ENCODE measurements at regions not wholly inside any gene's neighbourhood (a gene's known extent, or its start where the extent isn't known, plus 50 kb on each side); places are given as distances from the start of the nearest gene placed in this dataset.

DNA sequence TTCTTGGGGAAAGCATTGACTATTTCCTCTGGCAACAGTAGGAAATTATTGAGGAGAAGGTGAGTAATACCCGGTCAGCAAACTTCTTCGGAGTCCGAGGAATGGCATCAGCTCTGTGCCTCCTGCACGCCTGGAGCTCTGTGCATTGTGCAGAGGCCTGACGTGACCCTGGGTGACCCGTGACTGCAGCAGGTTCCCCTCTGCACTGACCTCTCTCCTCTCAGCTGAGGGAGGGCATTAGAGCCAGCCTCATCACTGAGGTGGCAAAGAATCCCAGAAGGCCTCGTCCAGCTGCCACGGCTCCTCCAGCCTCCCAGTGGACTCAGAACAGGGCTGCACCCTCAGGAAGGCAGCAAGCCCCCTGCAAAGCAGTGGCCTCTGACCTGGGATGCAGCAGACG, 502.9 kb downstream of the CD83 start:
- no peak overlapping the region for H3K4me3 ChIP-seq (ENCODE audit: low read depth, low read length)
- DNase-seq (ENCODE audit: low read depth, low spot score), result no peak
- in situ Hi-C loops (cut with HindIII; ENCODE audit: low sequenced_read_pairs), result no loop called here
- TF ChIP-seq, protein P1, sequence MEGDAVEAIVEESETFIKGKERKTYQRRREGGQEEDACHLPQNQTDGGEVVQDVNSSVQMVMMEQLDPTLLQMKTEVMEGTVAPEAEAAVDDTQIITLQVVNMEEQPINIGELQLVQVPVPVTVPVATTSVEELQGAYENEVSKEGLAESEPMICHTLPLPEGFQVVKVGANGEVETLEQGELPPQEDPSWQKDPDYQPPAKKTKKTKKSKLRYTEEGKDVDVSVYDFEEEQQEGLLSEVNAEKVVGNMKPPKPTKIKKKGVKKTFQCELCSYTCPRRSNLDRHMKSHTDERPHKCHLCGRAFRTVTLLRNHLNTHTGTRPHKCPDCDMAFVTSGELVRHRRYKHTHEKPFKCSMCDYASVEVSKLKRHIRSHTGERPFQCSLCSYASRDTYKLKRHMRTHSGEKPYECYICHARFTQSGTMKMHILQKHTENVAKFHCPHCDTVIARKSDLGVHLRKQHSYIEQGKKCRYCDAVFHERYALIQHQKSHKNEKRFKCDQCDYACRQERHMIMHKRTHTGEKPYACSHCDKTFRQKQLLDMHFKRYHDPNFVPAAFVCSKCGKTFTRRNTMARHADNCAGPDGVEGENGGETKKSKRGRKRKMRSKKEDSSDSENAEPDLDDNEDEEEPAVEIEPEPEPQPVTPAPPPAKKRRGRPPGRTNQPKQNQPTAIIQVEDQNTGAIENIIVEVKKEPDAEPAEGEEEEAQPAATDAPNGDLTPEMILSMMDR (IDR thresholded peaks at IDR 0.05; ENCODE audit: low read depth, low read length), result no peak

DNA sequence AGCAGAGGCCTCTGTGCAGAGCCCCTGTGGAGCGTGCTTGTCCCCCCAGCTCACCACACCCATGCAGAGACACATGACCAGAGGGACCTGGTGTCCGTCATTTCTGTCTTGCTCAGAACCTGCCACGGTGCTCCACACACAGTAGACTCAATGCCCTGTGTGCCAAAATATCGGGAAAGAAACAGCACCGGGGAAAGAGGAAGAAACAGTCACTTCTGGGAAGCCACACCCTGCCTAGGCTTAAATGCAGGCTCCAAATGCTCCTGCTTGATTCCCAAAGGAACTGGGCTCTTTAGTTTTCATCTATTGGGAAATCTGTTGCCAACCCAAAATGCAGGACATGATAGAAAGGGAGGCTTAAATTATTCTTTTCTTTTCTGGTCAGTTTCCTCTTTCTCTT, 503.9 kb downstream of the CD83 start:
- H3K4me3 ChIP-seq (ENCODE audit: low read depth, low read length), result no peak overlapping the region
- no peak for DNase-seq (ENCODE audit: low read depth, low spot score)
- TF ChIP-seq, protein P1 (IDR thresholded peaks at IDR 0.05; ENCODE audit: low read depth, low read length), result no peak
- in situ Hi-C loops (cut with HindIII; ENCODE audit: low sequenced_read_pairs), result no loop called here

- no peak overlapping the region for H3K4me3 ChIP-seq (ENCODE audit: low read depth, low read length)
- in situ Hi-C loops (cut with HindIII; ENCODE audit: low sequenced_read_pairs), result no loop called here
- TF ChIP-seq, protein P1 (IDR thresholded peaks at IDR 0.05; ENCODE audit: low read depth, low read length), result no peak
- no peak for DNase-seq (ENCODE audit: low read depth, low spot score)
Observed at GRCh38 chr6:14622085-14622484, 504.5 kb downstream of the CD83 start.

DNA sequence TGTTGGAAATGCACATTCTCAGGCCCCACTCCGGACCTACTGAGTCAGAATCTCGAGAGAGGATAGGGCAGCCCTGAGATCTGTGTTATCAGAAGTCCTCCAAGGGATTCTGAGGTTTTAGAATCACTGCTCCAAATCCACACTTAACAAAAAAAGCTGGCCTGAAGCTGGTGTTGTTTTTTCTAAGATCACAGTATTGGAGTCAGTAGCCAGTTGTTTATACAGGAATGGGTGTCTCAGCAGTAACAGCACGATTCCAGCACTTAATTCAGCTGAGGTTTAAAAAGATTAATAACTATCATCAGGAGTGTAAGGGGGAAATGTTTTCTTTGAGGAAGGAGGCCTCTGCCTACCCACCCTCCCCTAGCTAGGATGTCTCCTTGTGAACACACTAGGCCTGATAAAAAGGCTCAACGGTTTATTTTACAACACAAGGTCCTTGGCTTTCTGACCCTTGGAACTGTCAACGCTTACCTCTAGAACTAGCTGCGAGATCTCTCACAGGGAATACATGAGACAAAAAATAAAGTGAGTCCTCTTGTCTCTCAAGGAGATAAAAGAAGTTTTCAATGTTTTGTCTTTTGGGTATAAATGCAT, 505.4 kb downstream of the CD83 start:
- no peak overlapping the region for H3K4me3 ChIP-seq (ENCODE audit: low read depth, low read length)
- in situ Hi-C loops (cut with HindIII; ENCODE audit: low sequenced_read_pairs), result no loop called here
- no peak for DNase-seq (ENCODE audit: low read depth, low spot score)
- TF ChIP-seq, protein P1 (IDR thresholded peaks at IDR 0.05; ENCODE audit: low read depth, low read length), result no peak

- no peak for DNase-seq (ENCODE audit: low read depth, low spot score)
- no peak overlapping the region for H3K4me3 ChIP-seq (ENCODE audit: low read depth, low read length)
- TF ChIP-seq, protein P1 (IDR thresholded peaks at IDR 0.05; ENCODE audit: low read depth, low read length), result no peak
- in situ Hi-C loops (cut with HindIII; ENCODE audit: low sequenced_read_pairs), result no loop called here
Observed at GRCh38 chr6:14625173-14625895, 507.8 kb downstream of the CD83 start.

GRCh38 chr6:14626556-14626955, 509.0 kb downstream of the CD83 start:
- TF ChIP-seq, protein P1 (IDR thresholded peaks at IDR 0.05; ENCODE audit: low read depth, low read length), result no peak
- H3K4me3 ChIP-seq (ENCODE audit: low read depth, low read length), result no peak overlapping the region
- no peak for DNase-seq (ENCODE audit: low read depth, low spot score)
- in situ Hi-C loops (cut with HindIII; ENCODE audit: low sequenced_read_pairs), result no loop called here

Measured in astrocyte of the spinal cord (primary cell).